ENCODE measurements at regions not wholly inside any gene's neighbourhood (a gene's known extent, or its start where the extent isn't known, plus 50 kb on each side); places are given as distances from the start of the nearest gene placed in this dataset.

GRCh38 chr2:14933753-14934152, 301.2 kb downstream of the LRATD1 start:
- no peak for TF ChIP-seq PATZ1 (CRISPR knock-in tag; IDR thresholded peaks at IDR 0.05; ENCODE audit: borderline replicate concordance)
- TF ChIP-seq ESRRG (CRISPR knock-in tag; IDR thresholded peaks at IDR 0.05): no peak
- no peak for TF ChIP-seq ZNF8 (CRISPR knock-in tag; IDR thresholded peaks at IDR 0.05)
- TF ChIP-seq ARNTL (CRISPR knock-in tag; IDR thresholded peaks at IDR 0.05; ENCODE audit: borderline replicate concordance, low read depth): no peak
- no peak for TF ChIP-seq ZFP30 (CRISPR knock-in tag; IDR thresholded peaks at IDR 0.05)
- no peak for TF ChIP-seq ZNF565 (CRISPR knock-in tag; conservative IDR thresholded peaks at IDR 0.05; ENCODE audit: low read depth)
